Lower leg skin (tissue), 3 donors: ENCODE measurements at regions not wholly inside any gene's neighbourhood (a gene's known extent, or its start where the extent isn't known, plus 50 kb on each side); places are given as distances from the start of the nearest gene placed in this dataset.

Experiments
- CTCF ChIP-seq, 3 donors: fragments of 450-650 bp; IDR thresholded peaks; one replicate each; pipeline ENCODE4 v1.5.1; 2016; ENCODE audit warnings: antibody characterized with exemption in 3 of 3, mild to moderate bottlenecking in 3 of 3, moderate library complexity in 2 of 3
- POLR2A ChIP-seq, 2 donors: fragments of 450-650 bp; IDR thresholded peaks; one replicate each; pipeline ENCODE4 v1.6.1; 2016 to 2017; ENCODE audit warnings: antibody characterized with exemption in 2 of 2, mild to moderate bottlenecking in 1 of 2, moderate library complexity in 1 of 2

- no peak for TF ChIP-seq CTCF (IDR thresholded peaks at IDR 0.05)
- TF ChIP-seq POLR2A (IDR thresholded peaks at IDR 0.05) = no peak
Observed at GRCh38 chr3:150269526-150269925, 138.6 kb upstream of the TSC22D2 start.
